ENCODE measurements at regions not wholly inside any gene's neighbourhood (a gene's known extent, or its start where the extent isn't known, plus 50 kb on each side); places are given as distances from the start of the nearest gene placed in this dataset.

DNA sequence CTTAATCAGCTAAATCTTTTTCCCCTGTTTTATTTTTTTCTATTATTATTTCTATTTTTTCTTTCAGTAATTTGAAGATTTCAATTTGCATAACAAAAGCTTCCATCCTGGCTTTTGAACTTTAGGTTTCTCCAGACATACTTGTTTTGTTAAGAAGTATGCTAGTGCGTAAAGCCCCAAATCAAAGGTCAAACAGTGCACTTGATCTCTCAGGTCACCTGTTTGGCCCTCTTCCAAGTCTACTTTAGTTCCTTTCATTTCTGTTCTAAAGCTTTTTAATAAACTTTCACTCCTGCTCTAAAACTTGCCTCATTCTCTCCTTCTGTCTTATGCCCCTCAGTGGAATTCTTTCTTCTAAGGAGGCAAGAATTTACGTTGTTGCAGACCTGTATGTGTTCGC lies 54.6 kb upstream of the ATXN7L3B start:
- TF ChIP-seq CTCF (IDR thresholded peaks at IDR 0.05), result no peak
